ENCODE measurements at regions not wholly inside any gene's neighbourhood (a gene's known extent, or its start where the extent isn't known, plus 50 kb on each side); places are given as distances from the start of the nearest gene placed in this dataset.

DNA sequence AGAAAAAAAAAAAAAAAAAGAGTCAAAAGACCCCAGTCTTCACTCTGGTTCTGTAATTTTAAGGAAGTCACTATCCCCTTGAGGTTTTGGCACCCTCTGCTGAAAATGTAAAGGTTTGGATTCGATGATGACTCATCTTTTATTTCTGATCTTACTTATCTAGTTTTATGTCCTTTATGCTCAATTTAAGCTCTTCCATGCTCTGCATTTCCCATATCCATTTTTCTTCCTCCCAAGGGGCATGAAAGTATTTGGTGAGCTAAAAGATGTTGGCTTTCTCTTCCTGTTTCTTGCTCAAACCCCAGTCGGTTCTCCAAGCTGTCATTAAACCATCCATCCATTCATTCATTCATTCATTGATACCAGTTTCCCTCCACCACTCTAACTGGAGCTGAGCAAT is 61.0 kb upstream of the CDON start:
- Histone ChIP-seq H3K27me3 (no peaks in the 10 kb centered on the region), H3K36me3 (no peaks in the 10 kb centered on the region), H3K9me3 (no peaks in the 10 kb centered on the region), H3K27ac (no peak overlapping the region), H3K4me1 (no peaks in the 10 kb centered on the region), H3K4me3 (no peak overlapping the region)
- intact Hi-C loops (cut with DNase I; ENCODE audit: low total_unique reads) (no loop called here), in situ Hi-C loops (cut with MboI; ENCODE audit: low sequenced_read_pairs in 4 of 4) (no loop called here)
- ATAC-seq (no peak), DNase-seq (no peak)
- TF ChIP-seq POLR2A (IDR thresholded peaks at IDR 0.05) (no peak), CTCF (IDR thresholded peaks at IDR 0.05 in 4 of 5, conservative IDR thresholded peaks at IDR 0.05 in 1 of 5) (no peak)

DNA sequence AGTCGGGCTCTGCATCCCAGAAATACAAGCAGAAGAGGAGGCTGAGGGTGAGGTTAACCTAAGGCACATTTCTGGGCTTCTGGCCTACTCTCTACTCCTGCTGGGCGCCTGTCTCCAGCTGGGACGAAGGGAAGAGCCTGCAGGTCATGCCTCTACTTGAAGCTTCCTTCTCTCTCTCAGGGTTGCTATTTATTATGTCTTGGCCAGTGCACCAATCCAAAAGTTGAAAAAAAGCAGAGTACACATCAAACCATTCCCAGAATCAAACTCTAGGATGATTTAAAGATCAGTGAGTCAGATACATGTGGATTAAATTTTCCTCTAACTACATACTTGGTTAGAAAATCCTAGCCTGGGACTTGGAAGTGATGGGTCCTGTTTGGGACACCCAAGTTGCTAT is 60.2 kb upstream of the CDON start:
- no peaks in the 10 kb centered on the region for H3K36me3 ChIP-seq
- no peaks in the 10 kb centered on the region for H3K27me3 ChIP-seq
- ATAC-seq (peak in 1 of 2 donors; percentile 30), DNase-seq (no peak)
- no peak overlapping the region for H3K27ac ChIP-seq
- H3K4me1 ChIP-seq = no peaks in the 10 kb centered on the region
- in situ Hi-C loops (cut with MboI; ENCODE audit: low sequenced_read_pairs in 4 of 4) (no loop called here), intact Hi-C loops (cut with DNase I; ENCODE audit: low total_unique reads) (no loop called here)
- no peak for TF ChIP-seq POLR2A (IDR thresholded peaks at IDR 0.05)
- no peak for TF ChIP-seq CTCF (IDR thresholded peaks at IDR 0.05 in 4 of 5, conservative IDR thresholded peaks at IDR 0.05 in 1 of 5)
- H3K9me3 ChIP-seq = no peaks in the 10 kb centered on the region
- H3K4me3 ChIP-seq = no peak overlapping the region

DNA sequence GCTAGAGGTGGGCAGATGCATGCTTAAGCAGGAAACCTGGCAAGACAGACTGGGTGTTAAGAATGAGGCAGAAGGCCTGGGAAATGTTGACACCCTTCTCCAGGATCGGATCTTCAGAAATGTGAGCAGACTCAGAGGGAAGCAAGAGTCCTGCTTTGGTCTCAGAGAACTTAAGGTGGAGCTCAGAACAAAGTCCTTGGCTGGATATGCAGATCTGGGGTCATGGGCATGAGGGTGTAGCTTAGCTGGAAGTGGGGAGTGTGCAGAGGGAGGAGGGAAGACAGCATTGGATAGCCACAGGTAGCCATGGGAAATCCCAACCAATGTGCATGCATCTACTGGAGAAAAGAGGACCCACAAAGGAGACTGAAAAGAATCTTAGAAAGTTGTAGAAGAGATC is 58.6 kb upstream of the CDON start:
- in situ Hi-C loops (cut with MboI; ENCODE audit: low sequenced_read_pairs in 4 of 4) (no loop called here), intact Hi-C loops (cut with DNase I; ENCODE audit: low total_unique reads) (no loop called here)
- no peak overlapping the region for H3K27ac ChIP-seq
- peaks cover 0 to 2% of the 10 kb centered on the region in 2 donors for H3K4me1 ChIP-seq
- H3K27me3 ChIP-seq = no peaks in the 10 kb centered on the region
- TF ChIP-seq POLR2A (IDR thresholded peaks at IDR 0.05) = no peak
- no peak for TF ChIP-seq CTCF (IDR thresholded peaks at IDR 0.05 in 4 of 5, conservative IDR thresholded peaks at IDR 0.05 in 1 of 5)
- H3K9me3 ChIP-seq = no peaks in the 10 kb centered on the region
- ATAC-seq (no peak), DNase-seq (no peak)
- no peak overlapping the region for H3K4me3 ChIP-seq
- no peaks in the 10 kb centered on the region for H3K36me3 ChIP-seq

- Histone ChIP-seq H3K4me3 (no peak overlapping the region), H3K9me3 (no peaks in the 10 kb centered on the region), H3K27ac (no peak overlapping the region), H3K4me1 (peaks cover 25% of the 10 kb centered on the region in 2 donors), H3K27me3 (no peaks in the 10 kb centered on the region), H3K36me3 (no peaks in the 10 kb centered on the region)
- in situ Hi-C loops (cut with MboI; ENCODE audit: low sequenced_read_pairs in 4 of 4) = loop anchor here in 1 of 4 donors (10.0 kb wide), 1 partner anchor 76 kb away; no protein-coding TSS in a partner anchor
- intact Hi-C loops (cut with DNase I; ENCODE audit: low total_unique reads) = no loop called here
- ATAC-seq = no peak
- DNase-seq = no peak
- TF ChIP-seq POLR2A (IDR thresholded peaks at IDR 0.05) (no peak), CTCF (IDR thresholded peaks at IDR 0.05 in 4 of 5, conservative IDR thresholded peaks at IDR 0.05 in 1 of 5) (no peak)
These were observed 56.1 kb upstream of the CDON start for GRCh38 chr11:126118806-126119205.

DNA sequence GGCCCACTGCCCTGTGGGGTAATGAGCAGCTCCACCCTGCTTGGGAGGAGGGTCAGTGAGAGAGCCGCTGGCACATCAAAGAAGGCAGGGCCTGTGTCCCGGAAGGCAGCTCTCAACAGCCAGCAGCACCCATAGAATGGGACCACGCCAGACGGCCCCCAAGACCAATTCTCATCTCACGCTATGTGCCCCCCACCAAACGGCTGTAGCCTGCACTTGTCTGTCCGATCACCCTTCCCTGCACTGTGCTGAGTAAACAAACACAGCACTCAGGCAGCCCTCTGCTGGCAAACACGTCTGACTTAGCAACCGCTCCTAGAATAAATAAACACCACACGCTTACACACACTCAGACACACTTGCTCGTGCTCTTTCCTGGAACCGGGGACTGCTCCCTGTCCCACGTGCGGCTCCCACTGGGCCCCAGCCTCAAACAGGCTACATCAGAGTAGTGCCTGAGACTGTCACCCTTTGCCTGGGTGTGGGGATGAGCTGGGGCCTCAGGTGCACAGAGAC is 53.2 kb upstream of the CDON start:
- in situ Hi-C loops (cut with MboI; ENCODE audit: low sequenced_read_pairs in 4 of 4) = loop anchor here in 1 of 4 donors (10.0 kb wide), 1 partner anchor 79 kb away; no protein-coding TSS in a partner anchor
- peak; percentile 51 to 72 for ATAC-seq
- DNase-seq = peak; percentile 41 to 67
- peak in 4 of 5 experiments; percentile 17 to 33 (median 30) for TF ChIP-seq CTCF (IDR thresholded peaks at IDR 0.05 in 4 of 5, conservative IDR thresholded peaks at IDR 0.05 in 1 of 5)
- TF ChIP-seq POLR2A (IDR thresholded peaks at IDR 0.05) = no peak
- intact Hi-C loops (cut with DNase I; ENCODE audit: low total_unique reads) = loop anchor here (1.0 kb wide), 1 partner anchor 174 kb away; no protein-coding TSS in a partner anchor
- Histone ChIP-seq H3K4me3 (no peak overlapping the region), H3K36me3 (no peaks in the 10 kb centered on the region), H3K27ac (peak overlapping the region; percentile 77 to 87 (median 83)), H3K4me1 (peaks cover 47 to 55% of the 10 kb centered on the region in 2 donors), H3K27me3 (no peaks in the 10 kb centered on the region), H3K9me3 (no peaks in the 10 kb centered on the region)

Data from gastrocnemius medialis (tissue), 4 donors.